GM19468 (cell line): ENCODE measurements at regions not wholly inside any gene's neighbourhood (a gene's known extent, or its start where the extent isn't known, plus 50 kb on each side); places are given as distances from the start of the nearest gene placed in this dataset.

ENCODE experiments used
- ATAC-seq: cut with Tn5 transposase; IDR thresholded peaks from one replicate; pipeline ENCODE4 v1.9.1; 2021; ENCODE audit warnings: mild to moderate bottlenecking, moderate library complexity, moderate number of reproducible peaks; ENCODE audit not compliant: unreplicated experiment; ENCODE audit errors: extremely low read depth

DNA sequence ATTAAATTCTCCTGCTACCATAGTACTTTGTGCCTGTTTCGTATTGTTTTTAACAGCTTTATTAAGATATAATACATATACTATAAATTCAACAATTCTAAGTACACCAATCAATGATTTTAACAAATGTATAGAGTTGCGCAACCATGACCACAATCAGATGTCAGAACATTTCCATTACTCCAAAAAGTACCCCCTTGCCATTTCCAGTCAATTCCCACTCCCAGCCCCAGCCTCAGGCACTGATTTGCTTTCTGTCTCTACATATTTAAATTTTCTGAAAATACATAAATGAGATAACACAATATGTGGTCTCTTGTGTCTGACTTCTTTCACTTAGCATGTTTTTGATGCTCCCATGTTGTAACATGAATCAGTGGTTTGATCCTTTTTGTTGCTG, 193.9 kb downstream of the FIGN start:
- ATAC-seq, result no peak

GRCh38 chr2:163541495-163541894, 194.3 kb downstream of the FIGN start:
- ATAC-seq, result no peak

GRCh38 chr2:163528640-163529217, 207.1 kb downstream of the FIGN start:
- no peak for ATAC-seq

DNA sequence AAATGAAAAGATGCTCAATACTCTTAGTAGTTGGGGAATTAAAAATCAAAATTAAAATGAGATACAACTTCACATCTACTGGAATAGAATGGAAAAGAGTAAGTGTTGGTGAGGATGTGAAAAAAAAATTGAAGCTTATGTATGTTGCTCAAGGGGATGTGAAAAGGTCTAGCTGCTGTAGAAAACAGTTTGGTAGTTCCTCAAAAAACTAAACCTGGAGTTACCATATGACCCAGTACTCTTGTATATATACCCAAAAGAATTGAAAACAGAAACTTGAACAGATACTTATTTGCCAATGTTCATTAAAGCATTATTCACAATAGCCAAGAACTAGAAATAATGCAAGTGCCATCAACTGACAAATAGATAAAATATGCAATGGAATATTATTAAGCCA, 208.4 kb downstream of the FIGN start:
- ATAC-seq, result no peak

DNA sequence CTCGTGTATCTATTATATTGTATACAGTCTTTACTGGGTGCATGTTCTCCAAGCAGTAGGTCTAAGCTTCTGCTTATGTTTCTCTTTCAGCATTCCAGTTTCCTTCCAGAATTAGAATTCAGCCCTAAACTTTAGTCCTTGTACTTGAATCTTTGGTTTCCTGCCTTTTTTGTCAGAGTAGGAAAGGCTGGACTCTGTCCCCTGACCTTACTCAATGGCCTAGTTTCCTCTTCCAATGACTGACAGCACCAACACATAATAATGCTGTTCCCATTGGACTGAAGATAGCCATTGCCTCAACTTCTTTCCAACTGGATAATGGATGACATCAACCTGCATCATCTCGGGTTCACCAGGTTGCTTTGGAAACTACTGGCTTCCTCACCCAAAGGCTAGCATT, 217.0 kb downstream of the FIGN start:
- ATAC-seq, result no peak

DNA sequence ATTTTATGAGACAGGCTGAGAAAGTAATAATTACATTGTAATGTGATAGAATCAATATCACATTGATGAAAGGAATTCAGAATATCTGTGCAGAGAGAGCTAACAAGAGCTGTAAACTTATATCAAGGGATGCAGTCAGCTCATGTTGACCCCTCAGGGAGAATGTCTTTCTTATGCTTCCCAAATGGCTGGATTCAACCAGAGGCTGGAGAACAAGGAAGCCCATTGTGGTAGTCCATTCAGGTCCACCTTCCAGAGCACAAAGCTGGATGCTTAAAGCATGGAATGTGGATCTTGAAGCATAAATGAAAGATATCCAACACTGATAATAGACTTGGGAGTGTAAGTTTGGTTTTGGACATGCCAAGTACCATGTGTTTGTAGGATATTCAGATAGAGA, 220.0 kb downstream of the FIGN start:
- ATAC-seq, result no peak

- ATAC-seq, result no peak
Observed at GRCh38 chr2:163505281-163505680, 230.5 kb downstream of the FIGN start.

DNA sequence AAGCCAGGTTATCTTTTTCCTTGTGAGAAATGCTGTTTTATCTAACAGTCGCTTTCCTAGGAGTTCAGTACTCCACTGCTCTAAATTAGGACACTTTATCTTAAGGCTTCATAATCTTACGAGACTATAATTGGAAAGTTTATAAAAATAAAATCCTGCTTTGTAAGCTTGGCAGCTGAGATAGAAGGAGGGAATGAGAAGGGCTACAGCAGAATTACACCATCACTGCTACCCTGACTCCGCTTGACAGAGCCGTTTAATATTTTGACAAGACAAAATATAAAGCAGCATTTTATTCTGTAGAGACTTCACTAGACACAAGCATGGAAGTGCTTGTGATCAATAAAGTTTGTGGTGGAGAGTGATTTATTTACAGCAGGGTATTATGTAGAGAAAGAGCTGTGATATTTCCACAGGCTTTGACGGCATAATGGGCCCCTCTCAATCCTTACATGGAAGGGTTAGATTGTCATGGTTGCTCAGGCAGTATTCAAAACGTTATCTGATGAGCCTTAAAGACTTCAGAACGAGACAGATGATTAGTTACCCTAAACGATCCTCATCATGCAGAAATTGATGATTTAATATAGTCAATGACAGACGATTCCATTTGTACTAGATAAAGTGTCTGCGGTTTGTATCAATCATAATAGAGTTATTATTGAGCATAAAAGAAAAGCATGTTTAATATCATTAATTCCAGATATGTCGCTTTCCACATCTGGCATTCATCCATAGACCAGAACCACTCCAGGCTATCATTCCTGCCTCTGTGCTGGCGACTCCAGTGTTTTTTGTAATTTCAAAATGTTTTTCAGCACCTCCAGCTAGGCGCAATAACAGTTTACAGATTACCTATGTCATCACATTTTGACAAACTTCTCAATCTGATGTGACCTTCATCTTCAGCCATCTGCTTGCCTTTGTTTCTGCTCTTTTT, 242.2 kb downstream of the FIGN start:
- ATAC-seq, result no peak

DNA sequence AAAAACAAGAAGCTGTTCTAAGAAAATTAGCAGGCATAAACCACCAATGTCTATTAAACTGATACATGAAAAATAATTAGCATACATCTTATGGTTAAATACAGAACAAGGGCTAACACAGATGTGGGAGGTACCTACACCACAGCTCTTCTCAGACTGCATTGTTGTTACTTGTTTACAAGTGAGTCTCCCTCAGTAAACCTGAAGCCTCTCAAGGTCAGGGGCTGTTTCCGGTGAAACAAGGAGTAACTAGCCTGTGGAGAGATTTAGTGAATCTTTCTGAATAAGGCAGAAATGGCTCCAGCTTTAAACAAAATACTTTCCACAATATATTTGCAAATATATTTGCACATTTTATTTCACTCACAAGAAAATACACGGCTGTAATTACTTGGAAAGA, 244.0 kb downstream of the FIGN start:
- ATAC-seq, result no peak

DNA sequence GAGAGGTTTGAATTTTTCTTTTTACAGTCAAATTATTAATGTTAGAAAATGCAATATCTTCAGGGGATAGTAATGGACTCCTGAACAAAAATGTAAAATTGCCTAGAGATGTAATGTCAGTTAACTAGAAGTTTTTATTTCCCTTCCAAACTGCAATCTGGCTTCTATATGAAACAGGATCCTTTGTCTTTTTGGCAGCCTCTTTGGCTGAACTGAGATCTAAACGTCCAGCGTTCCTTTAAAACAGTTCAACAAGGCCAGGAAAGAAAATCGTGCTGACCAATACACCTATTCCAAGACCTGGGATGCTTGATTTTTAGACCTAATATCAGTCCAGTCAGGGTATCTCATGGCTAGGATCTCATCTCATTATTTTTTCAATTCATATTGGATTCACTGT, 245.5 kb downstream of the FIGN start:
- no peak for ATAC-seq

GRCh38 chr2:163481515-163481914, 254.3 kb downstream of the FIGN start:
- no peak for ATAC-seq

DNA sequence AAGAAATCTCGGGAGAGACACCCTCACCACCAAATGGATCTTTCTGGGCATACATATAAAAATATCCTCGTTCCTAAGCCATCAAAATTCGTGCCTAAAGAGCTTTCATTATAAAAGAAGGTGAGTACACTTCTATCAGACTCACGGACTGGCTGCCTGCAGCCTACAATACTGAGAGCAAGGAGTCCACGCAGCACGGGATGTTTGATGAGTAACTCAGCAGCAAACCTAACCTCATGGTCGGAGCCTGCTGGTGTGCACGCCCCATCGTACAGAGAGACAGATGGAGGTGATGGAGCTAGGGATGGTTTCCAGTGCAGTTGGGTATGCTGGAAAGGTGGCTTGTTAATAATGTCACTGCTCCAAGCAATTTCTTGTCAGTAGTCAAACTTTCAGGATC, 256.2 kb downstream of the FIGN start:
- ATAC-seq, result no peak

DNA sequence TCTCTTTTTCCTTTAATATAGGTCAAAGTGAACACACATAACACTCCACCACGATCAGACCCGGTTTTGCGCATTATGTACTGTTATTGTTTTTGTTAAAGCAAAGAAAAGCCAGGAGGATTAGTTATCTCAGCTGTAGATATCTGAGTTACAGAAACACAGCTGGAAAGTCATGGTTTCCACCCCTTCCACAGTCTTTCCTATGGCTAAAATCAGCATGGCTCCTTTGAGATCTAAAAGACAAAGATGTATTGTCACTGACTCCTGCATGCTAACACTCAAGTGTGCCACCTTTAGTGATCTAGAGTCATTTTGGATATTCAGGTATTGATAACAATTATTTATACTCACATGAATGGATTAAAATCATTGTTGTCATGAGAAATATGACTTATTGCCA, 260.0 kb downstream of the FIGN start:
- no peak for ATAC-seq

DNA sequence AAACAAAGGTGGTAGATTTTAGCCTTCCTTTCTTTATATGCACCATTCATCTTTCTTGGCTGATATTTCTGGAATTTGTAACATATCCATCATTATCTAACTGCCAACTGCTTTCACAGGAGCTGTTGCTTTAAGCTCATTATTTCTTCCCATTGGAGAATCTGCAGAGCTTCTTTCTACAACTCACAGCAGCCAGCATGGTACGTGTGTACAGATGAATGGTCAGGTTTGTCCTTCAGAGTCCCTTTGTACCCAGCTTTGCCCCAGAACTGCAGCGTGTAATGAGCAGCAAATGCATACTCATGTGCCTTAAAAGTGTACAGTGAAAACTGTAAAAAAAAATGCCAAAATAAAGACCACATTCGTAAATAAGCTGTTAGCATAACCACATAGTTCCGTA, 260.9 kb downstream of the FIGN start:
- ATAC-seq, result no peak

- ATAC-seq, result no peak
Observed at GRCh38 chr2:163474319-163474744, 261.5 kb downstream of the FIGN start.

DNA sequence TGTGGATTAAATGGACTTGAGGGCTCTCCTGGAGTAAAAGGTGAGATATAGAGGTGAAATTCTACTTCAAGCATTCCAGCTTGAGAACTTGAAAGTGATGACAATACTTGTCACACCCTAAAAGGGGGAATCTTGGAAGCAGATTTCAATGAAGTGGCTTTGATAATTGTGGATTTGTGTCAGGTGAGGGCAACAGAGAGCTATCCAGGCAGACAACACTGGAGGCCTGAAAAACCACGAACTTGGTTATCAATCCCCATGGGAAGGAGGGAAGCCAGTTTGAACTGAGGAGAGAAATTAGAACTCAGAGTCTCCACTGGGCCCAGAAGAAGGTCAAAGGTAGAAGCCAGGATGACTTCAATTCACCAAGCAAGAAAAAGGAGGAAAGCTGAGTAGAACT, 263.9 kb downstream of the FIGN start:
- ATAC-seq, result no peak

- no peak for ATAC-seq
Observed at GRCh38 chr2:163469561-163469962, 266.2 kb downstream of the FIGN start.

GRCh38 chr2:163467251-163467630, 268.6 kb downstream of the FIGN start:
- ATAC-seq, result no peak

- no peak for ATAC-seq
Observed at GRCh38 chr2:163466331-163467250, 269.2 kb downstream of the FIGN start.

GRCh38 chr2:163465440-163465839, 270.4 kb downstream of the FIGN start:
- no peak for ATAC-seq

DNA sequence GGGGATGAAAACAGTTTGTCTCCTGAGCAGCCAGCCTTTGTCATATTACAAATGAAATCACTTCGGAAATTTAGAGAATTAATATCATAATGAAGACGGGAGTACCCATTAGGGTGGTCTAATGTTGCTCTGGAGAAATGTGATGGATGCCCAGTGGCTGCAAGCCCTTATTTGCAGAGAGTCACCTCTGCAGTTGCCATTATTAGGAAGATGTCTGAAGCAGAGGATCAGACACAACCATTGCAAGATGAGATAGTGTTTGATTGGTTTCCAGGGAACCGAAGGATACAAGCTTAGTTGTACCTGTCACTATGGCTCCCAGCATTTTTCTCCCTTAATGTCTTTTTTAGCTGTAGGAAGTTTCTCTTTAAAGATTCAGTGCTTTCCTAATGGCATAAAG, 272.4 kb downstream of the FIGN start:
- no peak for ATAC-seq
